Stromal cell of bone marrow (primary cell): ENCODE measurements at regions not wholly inside any gene's neighbourhood (a gene's known extent, or its start where the extent isn't known, plus 50 kb on each side); places are given as distances from the start of the nearest gene placed in this dataset.

Experiments
- DNase-seq: peaks from one replicate; pipeline ENCODE4 v3.0.0-alpha.2; 2012; ENCODE audit warnings: low read depth

DNA sequence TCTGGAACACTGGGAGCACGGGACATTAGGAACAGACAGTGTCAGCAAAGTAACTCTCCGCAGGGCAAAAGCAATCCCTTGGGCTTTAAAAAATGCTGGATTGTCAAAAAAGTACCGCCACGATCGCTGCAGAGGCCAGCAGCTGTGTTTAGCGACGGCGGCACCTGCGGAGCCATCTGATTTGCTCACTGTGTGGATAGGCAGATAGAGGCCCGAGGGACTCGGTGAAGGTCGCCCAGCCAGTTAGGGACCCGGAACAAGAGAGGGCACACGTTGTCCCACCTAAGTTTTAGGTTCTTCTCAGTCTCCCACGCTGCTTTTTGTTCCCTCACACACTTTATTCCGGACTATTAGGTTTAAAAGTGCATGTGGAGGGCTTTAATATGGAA, 238.3 kb downstream of the TEX29 start:
- DNase-seq, result no peak

DNA sequence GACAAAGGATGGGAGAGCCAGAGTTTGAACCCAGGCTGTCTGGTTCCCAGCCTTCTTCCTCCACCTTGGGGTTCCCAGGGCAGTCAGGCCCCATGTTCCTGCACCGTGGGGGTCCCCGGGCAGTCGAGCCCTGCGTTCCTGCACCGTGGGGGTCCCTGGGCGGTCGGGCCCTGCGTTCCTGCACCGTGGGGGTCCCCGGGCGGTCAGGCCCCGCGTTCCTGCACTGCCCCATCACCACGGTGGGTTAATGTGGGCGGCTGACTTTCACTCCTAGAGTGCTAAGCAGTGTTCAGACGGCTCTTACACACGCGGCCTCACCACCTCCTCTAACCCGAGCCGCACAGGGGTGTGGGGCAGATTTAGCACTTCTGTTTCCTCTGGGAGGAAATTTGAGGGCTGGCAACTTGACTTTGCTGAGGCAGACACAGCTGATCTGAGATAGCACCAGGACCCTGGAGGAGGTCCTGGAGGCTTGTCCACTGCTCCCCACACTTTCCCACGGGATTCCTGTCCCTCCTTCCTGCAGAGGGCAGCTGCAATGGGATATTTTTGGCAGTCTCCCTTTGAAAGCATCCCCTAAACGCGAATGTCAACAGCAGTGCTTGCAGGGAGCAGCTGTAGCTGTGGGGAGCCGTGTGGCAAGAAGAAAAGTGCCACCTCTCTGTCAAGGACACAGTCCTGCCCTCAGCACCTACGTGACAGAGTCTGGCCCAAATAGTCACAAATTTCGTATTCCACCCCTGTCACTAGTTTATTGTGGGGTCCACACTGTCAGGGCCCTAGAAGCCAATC, 239.4 kb downstream of the TEX29 start:
- DNase-seq, result no peak

- no peak for DNase-seq
These were observed 240.8 kb downstream of the TEX29 start for GRCh38 chr13:111561091-111561781.

DNA sequence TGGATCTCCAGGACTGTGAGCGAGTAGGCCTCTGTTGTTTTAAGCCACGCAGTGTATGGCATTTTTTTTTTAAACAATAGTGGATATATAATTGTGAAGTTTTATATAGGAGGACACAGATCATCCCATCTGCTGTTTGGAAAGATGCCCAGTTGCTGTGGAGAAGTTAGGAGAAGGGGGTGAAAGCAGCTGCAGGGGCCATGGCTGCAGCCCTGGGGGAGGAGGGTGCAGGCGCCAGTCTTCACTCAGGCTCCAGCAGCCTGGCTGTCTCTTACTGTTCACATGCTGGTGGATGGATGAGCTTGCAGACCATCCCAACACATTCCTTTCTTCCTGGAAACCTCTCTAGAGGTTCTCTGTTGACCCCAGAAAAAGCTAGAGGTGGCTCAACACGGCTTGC, 242.3 kb downstream of the TEX29 start:
- DNase-seq, result no peak

DNA sequence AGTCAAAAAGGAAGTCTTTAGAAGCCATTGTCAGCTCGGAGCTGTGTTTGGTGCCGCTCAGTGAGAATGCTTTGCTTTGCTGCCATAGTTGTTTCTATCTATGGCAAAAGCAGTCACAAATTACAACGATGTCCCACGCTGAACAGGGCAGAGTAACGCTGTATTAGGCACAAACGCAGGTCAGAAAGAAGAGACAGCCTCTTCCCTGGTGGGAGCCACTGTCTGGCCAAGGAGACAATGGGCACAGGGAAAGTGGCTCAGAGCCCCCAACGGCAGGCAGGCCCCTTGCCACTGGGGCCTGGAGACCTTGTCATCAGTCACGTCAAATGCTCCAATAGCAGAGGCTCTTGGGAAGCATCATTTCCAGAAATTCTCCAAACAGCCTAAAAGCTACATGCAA, 244.2 kb downstream of the TEX29 start:
- no peak for DNase-seq

- DNase-seq, result no peak
These were observed 245.0 kb downstream of the TEX29 start for GRCh38 chr13:111565400-111565799.

DNA sequence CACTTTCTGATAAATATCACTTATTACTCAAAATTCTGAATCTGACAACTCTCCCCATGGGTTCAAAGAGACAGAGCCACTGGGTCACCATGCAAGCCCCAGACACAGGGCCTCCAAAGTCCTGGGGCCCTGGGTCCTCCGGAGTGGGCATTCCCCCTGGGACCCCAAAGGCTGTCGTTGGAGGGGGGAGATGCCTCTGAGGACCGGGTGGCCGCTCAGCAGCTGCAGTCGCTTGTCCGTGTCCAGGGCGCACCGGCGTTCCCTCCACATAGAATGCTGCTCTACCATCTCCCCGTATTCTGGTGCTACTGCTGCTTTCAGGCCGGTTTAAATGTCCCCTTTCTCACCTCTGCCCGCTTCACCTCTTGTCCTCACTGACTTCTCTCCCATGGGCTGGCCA, 246.1 kb downstream of the TEX29 start:
- no peak for DNase-seq

DNA sequence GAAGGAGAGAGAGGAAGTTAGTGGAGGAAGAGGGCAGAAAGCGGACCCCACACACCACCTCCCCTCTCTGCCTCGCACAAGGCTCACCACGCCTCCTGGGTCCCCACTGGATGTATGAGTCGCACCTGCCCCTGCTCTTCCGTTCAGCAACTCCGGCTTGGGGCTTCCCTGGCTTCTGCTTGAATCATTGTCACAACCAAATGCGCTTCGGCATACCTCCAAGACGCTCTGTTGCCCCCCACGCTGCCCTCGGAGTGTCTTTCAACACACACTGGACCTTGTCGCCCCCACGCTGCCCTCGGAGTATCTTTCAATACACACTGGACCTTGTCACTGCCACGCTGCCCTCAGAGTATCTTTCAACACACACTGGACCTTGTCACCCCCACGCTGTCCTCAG, 247.2 kb downstream of the TEX29 start:
- DNase-seq, result no peak

DNA sequence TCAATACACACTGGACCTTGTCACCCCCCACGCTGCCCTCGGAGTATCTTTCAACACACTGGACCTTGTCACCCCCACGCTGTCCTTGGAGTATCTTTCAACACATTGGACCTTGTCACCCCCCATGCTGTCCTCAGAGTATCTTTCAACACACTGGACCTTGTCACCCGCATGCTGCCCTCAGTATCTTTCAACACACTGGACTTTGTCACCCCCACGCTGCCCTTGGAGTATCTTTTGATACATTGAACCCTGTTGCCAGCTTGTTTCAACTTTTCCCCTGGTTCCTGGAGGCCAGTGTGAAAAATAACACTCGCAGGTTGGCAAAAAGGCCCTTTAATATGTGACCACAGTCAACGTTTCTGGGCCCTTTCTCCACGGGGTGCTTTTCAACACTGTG, 247.8 kb downstream of the TEX29 start:
- no peak for DNase-seq

- no peak for DNase-seq
These were observed 250.5 kb downstream of the TEX29 start for GRCh38 chr13:111570911-111571310.

DNA sequence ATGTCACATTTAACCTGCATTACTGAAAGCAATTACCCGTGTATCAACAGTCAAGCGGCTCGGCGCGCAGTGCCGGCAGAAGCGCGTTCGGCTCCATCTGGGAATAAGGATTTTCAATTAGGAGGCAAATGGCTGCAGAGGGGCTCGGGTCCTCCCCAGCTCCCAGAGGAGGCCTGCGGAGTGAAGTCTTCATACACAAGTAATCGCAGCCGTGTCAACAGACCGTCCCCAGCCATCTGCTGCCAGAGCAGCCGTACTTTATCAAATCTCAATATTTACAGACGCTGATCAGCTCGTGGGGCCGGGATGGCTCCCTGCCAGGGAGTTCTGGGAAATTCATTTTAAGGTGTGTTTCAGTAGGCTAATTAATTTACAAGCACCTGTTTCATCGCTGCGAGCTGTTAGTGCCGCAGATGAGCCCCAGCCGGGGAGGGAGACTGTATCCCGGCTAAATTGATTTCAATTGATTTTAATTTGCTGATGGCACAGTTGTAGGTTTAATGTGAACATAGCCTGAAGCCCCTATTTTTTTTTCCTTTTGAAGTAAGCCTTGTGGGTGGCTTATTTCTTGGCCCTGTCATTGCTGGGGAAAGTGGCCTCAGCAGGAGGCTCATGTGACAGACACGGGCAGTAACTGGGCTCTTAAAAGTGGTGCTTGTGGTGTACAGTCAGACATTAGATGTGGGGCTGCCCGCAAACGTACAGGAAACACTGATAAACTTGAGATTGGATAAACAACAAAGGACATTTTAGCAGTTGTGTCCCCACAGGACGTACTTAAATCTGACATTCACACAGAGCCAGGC, 252.7 kb downstream of the TEX29 start:
- no peak for DNase-seq

DNA sequence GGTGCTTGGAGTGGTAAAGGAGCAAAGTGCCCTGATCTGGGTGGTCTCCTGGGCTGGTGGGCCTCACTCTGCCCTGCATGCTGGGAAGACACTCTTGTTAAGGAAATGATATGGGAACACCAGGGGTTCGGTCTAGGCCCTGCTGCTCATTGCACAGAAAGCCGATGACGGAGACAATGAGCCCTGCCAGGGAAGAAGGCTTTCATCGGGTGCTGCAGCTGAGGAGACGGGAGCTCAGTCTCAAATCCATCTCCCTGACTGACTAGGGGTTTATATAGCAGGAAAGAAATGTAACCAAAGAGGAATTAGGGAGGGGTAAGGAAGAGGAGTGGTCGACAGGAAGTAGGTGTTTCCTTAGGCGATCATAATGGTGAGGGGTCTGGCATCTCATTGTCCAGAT, 253.4 kb downstream of the TEX29 start:
- no peak for DNase-seq

DNA sequence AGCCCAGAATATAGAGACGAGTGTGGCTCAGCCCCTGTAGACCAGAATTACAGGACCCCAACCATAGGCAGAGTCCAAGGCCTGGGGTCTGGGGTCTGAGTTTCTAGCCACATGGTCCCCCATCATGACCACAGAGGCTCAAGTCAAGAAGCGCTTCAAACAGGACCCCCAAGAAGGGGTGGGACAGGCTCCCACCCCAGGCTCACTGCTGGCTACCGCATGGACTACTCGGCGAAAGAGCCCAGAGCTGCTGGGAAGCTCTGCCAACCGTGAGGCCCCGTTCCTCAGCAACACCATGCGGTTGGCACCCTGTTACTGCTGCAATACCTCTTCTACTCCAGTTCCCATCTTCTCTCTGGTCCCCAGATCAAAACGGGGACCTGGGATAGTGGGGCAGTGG, 254.8 kb downstream of the TEX29 start:
- no peak for DNase-seq

DNA sequence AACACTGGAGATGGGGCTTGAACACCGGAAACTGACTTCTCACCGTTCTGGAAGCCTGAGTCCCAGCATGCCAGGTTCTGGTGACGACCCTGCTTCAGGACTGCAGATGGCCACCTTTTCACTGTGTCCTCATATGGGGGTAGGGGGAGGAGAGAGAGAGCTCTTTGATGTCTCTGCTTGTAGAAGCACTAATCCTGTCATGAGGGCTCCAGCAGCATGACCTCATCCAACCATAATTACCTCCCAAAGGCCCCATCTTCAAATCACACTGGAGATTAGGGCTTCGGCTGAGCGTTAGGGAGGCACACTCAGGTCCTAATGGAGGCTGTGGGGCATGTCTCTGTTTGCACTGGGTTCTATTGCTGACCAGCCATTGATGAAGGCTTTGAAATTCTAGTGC, 255.3 kb downstream of the TEX29 start:
- DNase-seq, result no peak

DNA sequence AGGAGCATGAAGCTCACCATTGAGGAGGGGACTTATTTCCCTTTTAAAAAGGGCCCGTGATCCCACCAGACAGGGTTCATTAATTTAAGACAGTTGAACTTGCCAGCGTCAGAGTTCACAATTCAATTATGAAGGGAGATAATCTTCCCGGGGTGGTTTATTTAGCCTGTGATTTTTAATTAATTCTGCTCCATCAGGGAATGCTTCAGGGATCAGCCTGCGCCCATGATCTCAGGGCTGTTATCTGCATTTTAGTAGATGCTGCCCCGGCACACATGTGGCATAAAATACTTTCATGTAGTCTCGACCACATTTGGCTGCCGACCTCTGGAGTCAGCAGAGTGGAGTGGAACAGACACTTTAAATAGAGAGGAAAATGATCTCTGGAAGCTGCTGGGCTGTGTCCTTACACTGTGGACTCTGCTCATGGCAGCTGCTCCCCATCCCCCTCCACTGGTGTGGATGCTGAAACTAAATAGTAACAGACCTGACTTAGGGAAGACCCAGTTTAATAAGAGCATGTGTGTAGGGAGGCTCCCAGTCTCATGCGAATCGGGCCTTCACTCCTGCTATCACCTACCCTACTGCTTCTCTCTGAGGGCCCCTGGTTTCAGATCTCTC, 256.9 kb downstream of the TEX29 start:
- no peak for DNase-seq

GRCh38 chr13:111577956-111578605, 257.6 kb downstream of the TEX29 start:
- DNase-seq, result no peak

GRCh38 chr13:111584101-111584672, 263.7 kb downstream of the TEX29 start:
- DNase-seq, result no peak

GRCh38 chr13:111584870-111585269, 264.4 kb downstream of the TEX29 start:
- no peak for DNase-seq

DNA sequence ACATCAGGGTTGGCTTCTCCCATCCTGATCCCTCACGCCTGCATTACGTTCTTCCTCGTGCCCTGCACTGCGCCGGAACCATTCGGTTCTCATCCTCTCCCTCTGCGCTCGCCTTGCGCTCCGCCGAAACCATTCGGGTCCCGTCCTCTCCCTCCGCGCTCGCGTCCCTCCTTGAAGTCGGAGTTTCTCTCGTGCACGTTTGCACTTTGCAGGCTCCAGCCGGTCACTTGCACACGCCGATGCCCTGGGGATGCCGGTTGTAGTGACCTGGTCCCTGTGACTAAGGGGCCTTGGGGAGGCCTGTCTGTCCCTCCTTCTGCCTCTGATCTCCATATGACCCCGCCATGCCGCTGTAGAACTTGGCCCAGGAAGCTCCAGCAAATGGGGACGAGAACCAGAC, 265.8 kb downstream of the TEX29 start:
- no peak for DNase-seq

GRCh38 chr13:111587249-111587648, 266.8 kb downstream of the TEX29 start:
- DNase-seq, result no peak

DNA sequence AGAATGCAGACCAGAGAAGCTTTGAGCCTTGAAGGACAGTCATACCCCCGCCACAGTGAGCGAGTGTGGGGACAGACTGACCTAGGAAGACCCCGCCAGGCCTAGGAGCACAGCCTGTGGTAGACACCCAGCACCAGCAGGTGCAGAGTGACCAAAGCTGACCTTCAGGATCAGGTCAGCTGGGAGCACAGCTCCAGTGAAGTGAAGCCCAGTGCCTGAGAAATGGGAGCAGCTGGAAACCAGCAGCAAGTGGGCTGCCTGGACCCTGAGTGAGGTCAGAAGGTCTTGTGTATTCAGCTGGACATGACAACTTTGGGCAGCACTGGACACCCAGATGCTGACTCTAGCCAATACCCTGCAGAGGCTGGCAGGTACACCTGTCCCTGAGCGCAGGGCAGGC, 268.9 kb downstream of the TEX29 start:
- DNase-seq, result no peak

GRCh38 chr13:111589992-111590391, 269.6 kb downstream of the TEX29 start:
- DNase-seq, result no peak
